Right cardiac atrium (tissue), 5 donors: ENCODE measurements at regions not wholly inside any gene's neighbourhood (a gene's known extent, or its start where the extent isn't known, plus 50 kb on each side); places are given as distances from the start of the nearest gene placed in this dataset.
"Not testable (repeated sequence)": the region's sequence is repeated elsewhere in the genome, so short reads cannot be mapped to it uniquely, and the experiment has no call there.

Experiments used
- ATAC-seq, 2 donors: fragments of 200-7000 bp; cut with Tn5 transposase; one replicate each; pipeline versions ENCODE4 v1.8.0 to v1.9.1; 2020; ENCODE audit warnings: moderate library complexity in 2 of 2, mild to moderate bottlenecking in 1 of 2
- DNase-seq, 3 donors: peaks; one replicate each; pipeline ENCODE4 v3.0.0-alpha.2; 2020
- H3K27ac ChIP-seq: one replicate; pipeline ENCODE4 v1.5.1; 2013; ENCODE audit warnings: mild to moderate bottlenecking, low read length, control low read depth, moderate library complexity
- H3K27me3 ChIP-seq: one replicate; pipeline ENCODE4 v1.6.1; 2013; ENCODE audit not compliant: control insufficient read depth, insufficient read depth
- H3K4me1 ChIP-seq: one replicate; pipeline ENCODE4 v1.6.1; 2013; ENCODE audit warnings: low read length; ENCODE audit not compliant: control insufficient read depth, insufficient read depth
- H3K4me3 ChIP-seq: one replicate; pipeline ENCODE4 v1.5.1; 2013; ENCODE audit warnings: low read length, control low read depth
- H3K9me3 ChIP-seq: one replicate; pipeline ENCODE4 v1.6.1; 2013; ENCODE audit warnings: low read length; ENCODE audit not compliant: control insufficient read depth
- WGBS: extraction: QIAGEN DNeasy Blood & Tissue Kit; methylation state at CpG from one replicate; pipeline ENCODE4 v1.1.7; 2013; 5-methylcytosine and 5-hydroxymethylcytosine counted together
- intact Hi-C, 4 donors: fragments of 100-400 bp; cut with DNase I; formaldehyde crosslinking; loops; one replicate each; pipeline versions ENCODE4 v1.11.0 to v1.14.0; 2022 to 2023
- donor health status: healthy with polysubstance abuse.
- donor health status: DM: no; HTN: yes; CAD: no.
- donor health status: DM: no; HTN: no; CAD: no.
- donor health status: DM: no; HTN: yes; CAD: no; lungs with severe emphysema.
- donor health status: DM: yes; HTN: yes; CAD: no.

DNA sequence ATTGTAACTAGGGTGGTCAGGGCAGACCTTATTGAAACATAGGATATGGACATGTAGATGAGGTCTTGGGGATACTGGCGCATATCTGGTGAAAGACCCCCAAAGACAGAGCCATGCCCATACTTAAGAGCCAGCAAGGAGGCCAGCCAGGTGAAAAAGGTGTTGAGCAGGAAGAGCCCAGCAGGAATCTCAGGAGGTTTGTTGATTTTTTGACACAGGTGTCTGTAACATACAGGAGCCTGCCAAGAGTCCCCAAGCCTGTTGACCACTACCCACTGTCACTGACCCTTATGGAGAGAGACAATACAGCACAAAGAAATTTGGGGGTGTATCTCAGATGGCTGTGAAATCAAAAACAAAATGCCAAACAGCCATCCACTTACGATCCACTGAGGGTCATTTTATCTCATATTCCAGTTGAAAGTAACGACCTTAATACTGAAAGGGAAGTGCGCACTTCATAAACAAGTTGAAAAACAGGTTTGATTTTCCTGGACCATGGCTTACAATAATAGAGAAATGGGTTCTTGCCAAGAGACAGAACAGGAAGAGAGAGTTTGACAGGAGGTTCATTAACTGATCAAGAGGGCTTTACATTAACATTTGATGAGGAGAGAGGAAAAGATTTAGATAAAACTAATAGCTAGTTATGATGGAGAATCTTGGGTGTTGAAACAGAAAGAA, 163.6 kb downstream of the GLUL start:
- intact Hi-C loops = no loop called here
- ATAC-seq (no peak), DNase-seq (no peak)
- peaks cover 2% of the 10 kb centered on the region for H3K4me1 ChIP-seq
- 63% methylated on average over 4 of the region's 4 CpGs for WGBS
- no peaks in the 10 kb centered on the region for H3K9me3 ChIP-seq
- no peak overlapping the region for H3K27ac ChIP-seq
- no peaks in the 10 kb centered on the region for H3K27me3 ChIP-seq
- H3K4me3 ChIP-seq = no peak overlapping the region

DNA sequence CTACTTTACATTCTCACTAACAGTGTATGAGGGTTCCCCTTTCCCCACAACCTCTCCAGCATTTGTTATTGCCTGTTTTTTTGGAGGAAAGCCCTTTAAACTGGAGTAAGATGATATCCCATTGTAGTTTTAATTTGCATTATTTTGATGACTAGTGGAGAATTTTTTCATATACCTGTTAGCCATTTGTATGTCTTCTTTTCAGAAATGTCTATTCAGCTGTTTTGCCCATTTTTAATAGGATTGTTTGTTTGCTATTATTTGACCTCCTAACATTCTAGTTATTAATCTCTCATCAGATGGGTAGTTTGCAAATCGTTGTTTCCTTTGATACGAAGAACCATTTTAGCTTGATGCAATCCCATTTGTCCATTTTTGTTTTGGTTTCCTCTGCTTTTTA, 165.0 kb downstream of the GLUL start:
- 92% methylated on average over 2 of the region's 2 CpGs for WGBS
- Histone ChIP-seq H3K4me3 (no peak overlapping the region), H3K4me1 (no peaks in the 10 kb centered on the region), H3K9me3 (no peaks in the 10 kb centered on the region), H3K27me3 (no peaks in the 10 kb centered on the region), H3K27ac (no peak overlapping the region)
- intact Hi-C loops = no loop called here
- no peak for ATAC-seq
- no peak for DNase-seq

DNA sequence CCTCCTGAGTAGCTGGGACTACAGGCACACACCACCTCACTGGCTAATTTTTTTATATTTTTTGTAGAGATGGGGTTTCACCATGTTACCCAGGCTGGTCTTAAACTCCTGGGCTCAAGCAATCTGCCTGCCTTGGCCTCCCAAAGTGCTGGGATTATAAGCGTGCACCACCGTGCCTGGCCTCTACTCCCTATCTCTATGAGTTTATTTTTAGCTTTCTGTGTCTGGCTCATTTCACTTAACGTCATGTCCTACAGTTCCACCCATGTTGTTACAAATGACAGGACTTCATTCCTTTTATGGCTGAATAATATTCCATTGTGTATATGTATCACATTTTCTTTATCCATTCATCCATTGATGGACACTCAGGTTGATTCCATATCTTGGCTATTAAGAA, 164.2 kb upstream of the ZNF648 start:
- H3K27ac ChIP-seq, H3K9me3 ChIP-seq, ATAC-seq, H3K4me3 ChIP-seq, H3K27me3 ChIP-seq, DNase-seq, intact Hi-C loops, H3K4me1 ChIP-seq: not testable (repeated sequence)
- WGBS = 41% methylated on average over 3 of the region's 3 CpGs

DNA sequence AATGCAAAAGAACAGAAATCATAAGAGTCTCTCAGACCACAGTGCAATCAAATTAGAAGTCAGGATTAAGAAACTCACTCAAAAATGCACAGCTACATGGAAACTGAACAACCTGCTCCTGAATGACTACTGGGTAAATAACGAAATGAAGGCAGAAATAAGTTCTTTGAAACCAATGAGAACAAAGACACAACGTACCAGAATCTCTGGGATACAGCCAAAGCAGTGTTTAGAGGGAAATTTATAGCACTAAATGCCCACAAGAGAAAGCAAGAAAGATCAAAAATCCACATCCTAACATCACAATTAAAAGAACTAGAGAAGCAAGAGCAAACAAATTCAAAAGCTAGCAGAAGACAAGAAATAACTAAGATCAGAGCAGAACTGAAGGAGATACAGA, 160.5 kb upstream of the ZNF648 start:
- H3K27ac ChIP-seq, DNase-seq, ATAC-seq, H3K27me3 ChIP-seq, H3K4me3 ChIP-seq, H3K4me1 ChIP-seq, H3K9me3 ChIP-seq, intact Hi-C loops: not testable (repeated sequence)
- WGBS = 80% methylated on average over 2 of the region's 2 CpGs

DNA sequence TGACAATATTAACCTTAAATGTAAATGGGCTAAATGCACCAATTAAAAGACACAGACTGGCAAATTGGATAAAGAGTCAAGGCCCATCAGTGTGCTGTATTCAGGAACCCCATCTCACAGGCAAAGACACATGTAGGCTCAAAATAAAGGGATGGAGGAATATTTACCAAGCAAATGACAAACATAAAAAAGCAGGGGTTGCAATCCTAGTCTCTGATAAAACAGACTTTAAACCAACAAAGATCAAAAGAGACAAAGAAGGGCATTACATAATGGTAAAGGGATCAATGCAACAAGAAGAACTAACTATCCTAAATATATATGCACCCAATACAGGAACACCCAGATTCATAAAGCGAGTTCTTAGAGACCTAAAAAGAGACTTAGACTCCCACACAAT, 159.9 kb upstream of the ZNF648 start:
- H3K4me3 ChIP-seq, H3K27me3 ChIP-seq, DNase-seq, H3K27ac ChIP-seq, H3K4me1 ChIP-seq, ATAC-seq, intact Hi-C loops, H3K9me3 ChIP-seq: not testable (repeated sequence)
- 95% methylated on average over 1 of the region's 1 CpG for WGBS

DNA sequence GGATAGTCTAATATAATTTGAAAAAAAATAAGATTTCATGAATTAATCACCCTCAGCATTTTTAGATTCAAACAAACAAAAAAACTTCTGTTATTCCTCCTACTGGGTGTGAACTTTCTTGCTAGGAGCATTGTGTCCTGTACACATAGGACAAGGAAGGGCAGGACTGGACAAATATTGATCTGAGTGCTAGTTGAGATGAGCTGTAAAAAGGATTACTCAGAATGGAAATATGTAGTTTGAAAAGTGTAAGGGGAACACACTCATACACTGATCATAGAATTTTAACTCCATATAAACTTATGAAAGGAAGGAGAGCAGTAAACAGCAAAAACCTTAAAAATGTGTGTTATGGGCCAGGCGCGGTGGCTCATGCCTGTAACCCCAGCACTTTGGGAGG, 156.5 kb upstream of the ZNF648 start:
- DNase-seq = no peak
- no peaks in the 10 kb centered on the region for H3K4me1 ChIP-seq
- H3K27me3 ChIP-seq = no peaks in the 10 kb centered on the region
- no peak overlapping the region for H3K27ac ChIP-seq
- H3K9me3 ChIP-seq = no peaks in the 10 kb centered on the region
- intact Hi-C loops = no loop called here
- WGBS = 80% methylated on average over 2 of the region's 2 CpGs
- H3K4me3 ChIP-seq = no peak overlapping the region
- ATAC-seq = no peak

DNA sequence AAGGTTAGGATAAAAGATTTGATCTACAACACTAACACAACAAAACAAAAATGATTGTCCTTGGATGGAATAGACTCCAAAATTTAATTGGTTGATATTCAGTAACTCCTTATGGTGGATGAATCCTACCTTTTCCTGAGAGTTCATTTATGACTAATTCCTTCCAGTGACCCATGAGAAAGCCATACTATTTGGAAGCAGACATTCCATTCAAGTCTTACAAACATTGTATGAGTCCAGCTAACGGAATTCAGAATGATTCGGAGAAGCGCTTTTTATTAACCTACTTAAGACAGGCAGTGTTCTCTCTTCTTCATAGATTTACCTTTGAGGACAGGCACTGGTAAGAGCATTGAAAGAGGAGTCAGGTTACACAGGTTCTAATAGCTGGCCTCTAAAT, 155.6 kb upstream of the ZNF648 start:
- Histone ChIP-seq H3K27ac (no peak overlapping the region), H3K27me3 (no peaks in the 10 kb centered on the region), H3K4me3 (no peak overlapping the region), H3K4me1 (no peaks in the 10 kb centered on the region), H3K9me3 (no peaks in the 10 kb centered on the region)
- 97% methylated on average over 3 of the region's 3 CpGs for WGBS
- intact Hi-C loops = no loop called here
- no peak for ATAC-seq
- no peak for DNase-seq

DNA sequence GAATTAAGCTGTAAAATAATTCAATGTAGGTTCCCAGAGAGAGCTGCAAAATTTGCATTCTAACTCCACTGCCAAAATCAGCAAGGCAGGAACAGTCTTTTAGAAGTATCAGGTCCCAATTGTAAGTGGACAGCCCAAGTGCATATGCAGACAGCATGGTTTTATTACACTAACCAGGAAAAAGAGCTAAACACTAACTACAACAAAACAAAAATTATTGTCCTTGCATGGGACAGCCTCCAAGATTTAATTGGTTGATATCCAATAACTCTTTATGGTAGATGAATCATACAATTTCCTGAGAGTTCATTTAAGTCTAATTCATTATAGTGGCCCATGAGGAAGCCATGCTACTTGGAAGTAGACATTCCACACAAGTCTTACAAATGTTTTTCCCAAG, 154.3 kb upstream of the ZNF648 start:
- Histone ChIP-seq H3K27ac (no peak overlapping the region), H3K4me3 (no peak overlapping the region), H3K9me3 (no peaks in the 10 kb centered on the region), H3K27me3 (no peaks in the 10 kb centered on the region), H3K4me1 (no peaks in the 10 kb centered on the region)
- ATAC-seq (no peak), DNase-seq (no peak)
- intact Hi-C loops = no loop called here

DNA sequence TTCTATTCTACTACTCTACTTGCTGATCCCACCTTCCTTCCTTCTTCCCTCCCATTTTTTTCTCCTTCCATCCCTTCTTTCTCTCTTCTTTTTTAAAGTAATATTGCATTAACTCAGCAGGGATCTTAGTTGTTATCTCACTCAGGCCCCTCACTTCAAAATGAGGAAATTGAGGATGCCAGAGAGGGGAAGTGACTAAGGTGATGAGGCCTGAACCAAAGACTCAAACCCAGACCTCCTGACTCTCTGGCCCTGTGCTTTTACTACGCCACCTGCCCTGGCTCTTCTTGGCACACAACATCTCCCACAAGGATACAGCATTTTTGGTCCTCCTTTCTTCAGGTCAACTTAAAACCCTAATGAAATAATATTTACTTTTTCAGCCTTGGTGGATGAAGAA, 151.7 kb upstream of the ZNF648 start:
- no peak overlapping the region for H3K27ac ChIP-seq
- H3K27me3 ChIP-seq = no peaks in the 10 kb centered on the region
- intact Hi-C loops = no loop called here
- no peaks in the 10 kb centered on the region for H3K9me3 ChIP-seq
- ATAC-seq = no peak
- WGBS = 86% methylated on average over 1 of the region's 1 CpG
- DNase-seq = no peak
- peaks cover 2% of the 10 kb centered on the region for H3K4me1 ChIP-seq
- H3K4me3 ChIP-seq = no peak overlapping the region

DNA sequence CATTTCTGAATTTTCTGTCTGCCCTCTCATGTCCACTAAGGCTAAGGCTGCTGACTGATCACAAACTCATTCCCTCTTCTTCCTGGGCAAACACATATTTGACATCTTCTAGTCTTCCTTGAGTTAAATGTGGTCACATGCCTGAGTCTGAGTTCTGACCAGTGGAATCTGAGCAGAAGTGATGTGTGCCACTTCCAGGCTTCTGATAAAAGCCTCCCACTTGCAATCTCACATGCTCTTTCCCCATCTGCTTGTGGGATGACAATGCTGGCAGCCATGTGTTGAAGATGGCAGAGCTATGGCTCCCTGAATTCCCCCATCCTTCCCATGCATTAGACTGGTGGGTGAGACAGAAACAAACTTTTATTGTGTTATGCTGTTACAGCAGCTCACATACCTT, 149.9 kb upstream of the ZNF648 start:
- Histone ChIP-seq H3K9me3 (no peaks in the 10 kb centered on the region), H3K4me3 (no peak overlapping the region), H3K4me1 (peaks cover 9% of the 10 kb centered on the region), H3K27ac (no peak overlapping the region), H3K27me3 (no peaks in the 10 kb centered on the region)
- ATAC-seq (no peak), DNase-seq (no peak)
- intact Hi-C loops = no loop called here

DNA sequence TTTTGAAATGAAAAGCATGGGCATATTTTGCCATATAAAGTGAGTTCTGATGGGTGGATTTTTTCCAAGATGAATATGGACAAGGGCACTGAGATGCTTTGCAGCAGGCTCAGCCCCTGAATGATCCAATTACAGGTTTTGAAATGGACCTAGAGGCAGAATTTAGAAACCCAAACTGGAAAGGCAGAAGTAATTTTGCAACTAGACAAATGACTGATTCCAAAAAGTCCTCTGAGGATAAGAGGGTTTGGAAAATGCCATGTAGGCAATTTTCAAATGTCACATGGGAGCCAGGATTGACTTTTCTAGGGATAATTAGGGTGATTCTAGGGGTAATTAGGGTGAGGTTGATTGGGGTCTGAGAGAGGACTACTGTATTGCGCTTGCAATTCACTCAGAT, 148.9 kb upstream of the ZNF648 start:
- ATAC-seq (no peak), DNase-seq (no peak)
- Histone ChIP-seq H3K4me3 (no peak overlapping the region), H3K27me3 (no peaks in the 10 kb centered on the region), H3K27ac (no peak overlapping the region), H3K4me1 (peaks cover 13% of the 10 kb centered on the region), H3K9me3 (no peaks in the 10 kb centered on the region)
- 93% methylated on average over 1 of the region's 1 CpG for WGBS
- intact Hi-C loops = no loop called here

DNA sequence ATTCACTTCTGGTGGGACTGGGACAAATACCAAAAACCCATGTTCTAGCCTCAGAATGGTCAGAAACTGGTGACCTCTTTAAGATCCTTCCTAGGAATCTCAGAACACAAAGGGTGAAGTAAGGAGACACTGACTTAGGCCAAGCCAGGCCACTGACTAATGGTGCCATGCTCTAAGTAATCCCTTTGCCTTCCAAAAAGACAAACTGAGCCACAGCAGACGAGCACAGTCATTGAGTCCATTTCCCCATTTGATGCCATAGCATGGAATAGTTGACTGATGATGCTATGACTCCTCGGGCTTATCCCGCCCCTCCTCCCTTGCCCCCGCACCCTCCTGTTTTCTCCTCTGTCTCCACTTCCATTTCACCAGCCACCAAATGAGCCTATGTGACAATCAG, 145.8 kb upstream of the ZNF648 start:
- ATAC-seq (peak; percentile 15 to 36), DNase-seq (no peak)
- Histone ChIP-seq H3K4me1 (peaks cover 13% of the 10 kb centered on the region), H3K27me3 (no peaks in the 10 kb centered on the region), H3K9me3 (no peaks in the 10 kb centered on the region), H3K27ac (peak overlapping the region; percentile 90), H3K4me3 (no peak overlapping the region)
- intact Hi-C loops = no loop called here
- WGBS = 81% methylated on average over 4 of the region's 4 CpGs
